OCI-LY3 (cell line): ENCODE measurements at regions not wholly inside any gene's neighbourhood (a gene's known extent, or its start where the extent isn't known, plus 50 kb on each side); places are given as distances from the start of the nearest gene placed in this dataset.

ENCODE experiments used
- H2AFZ ChIP-seq: fragments of 200-600, 300-600 bp; shearing (Covaris generic); 2 replicates; pipeline ENCODE4 v1.6.0; 2014; ENCODE audit warnings: antibody characterized with exemption, low read depth, low read length
- H3K27ac ChIP-seq: fragments of 200-600, 300-600 bp; sonication (generic); 2 replicates; pipeline ENCODE4 v1.5.1; 2014; ENCODE audit warnings: mild to moderate bottlenecking, low read length, moderate library complexity, mixed read lengths
- H3K27me3 ChIP-seq: fragments of 200-600, 300-600 bp; sonication (generic); 2 replicates; pipeline ENCODE4 v1.6.1; 2014; ENCODE audit warnings: low read depth, low read length, mixed read lengths
- H3K36me3 ChIP-seq: fragments of 200-600, 300-600 bp; sonication (generic); replicated peaks from 2 replicates; pipeline ENCODE3; 2014; ENCODE audit warnings: low read depth, low read length, mixed read lengths
- H3K4me1 ChIP-seq: fragments of 300-600, 200-600 bp; sonication (generic); 2 replicates; pipeline ENCODE4 v1.6.1; 2014; ENCODE audit warnings: low read length, mixed read lengths
- H3K4me2 ChIP-seq: fragments of 200-600, 300-600 bp; sonication (generic); 2 replicates; pipeline ENCODE4 v1.6.1; 2014; ENCODE audit warnings: low read length, mixed read lengths
- H3K4me3 ChIP-seq: fragments of 300-600, 200-600 bp; sonication (generic); 2 replicates; pipeline ENCODE4 v1.5.1; 2014; ENCODE audit warnings: antibody characterized with exemption, mild to moderate bottlenecking, low read length, moderate library complexity
- H3K79me2 ChIP-seq: fragments of 300-600, 200-600 bp; shearing (Covaris generic); 2 replicates; pipeline ENCODE4 v1.6.1; 2014; ENCODE audit warnings: mild to moderate bottlenecking, low read length, mixed read lengths
- H3K9ac ChIP-seq: fragments of 300-600, 200-600 bp; shearing (Covaris generic); 2 replicates; pipeline ENCODE4 v1.6.0; 2014; ENCODE audit warnings: mild to moderate bottlenecking, low read length, moderate library complexity
- H3K9me3 ChIP-seq: fragments of 200-600, 300-600 bp; shearing (Covaris generic); 2 replicates; pipeline ENCODE4 v1.6.1; 2014; ENCODE audit warnings: low read length, mixed read lengths; ENCODE audit not compliant: insufficient read depth
- H4K20me1 ChIP-seq: fragments of 200-600, 300-600 bp; sonication (generic); 2 replicates; pipeline ENCODE4 v1.6.1; 2016; ENCODE audit warnings: low read length, mixed read lengths; ENCODE audit not compliant: insufficient read depth
- EZH2phosphoT487 ChIP-seq: fragments of 200-600 bp; shearing (Covaris generic); IDR thresholded peaks from 2 replicates; pipeline ENCODE4 v1.6.1; 2018; ENCODE audit warnings: antibody characterized with exemption, mixed run types, low read depth
- TF ChIP-seq, protein P1 (sequence below): fragments of 200-600, 300-600 bp; sonication (generic); IDR thresholded peaks from 2 replicates; pipeline ENCODE4 v1.5.1; 2014; ENCODE audit warnings: antibody characterized with exemption, low read length, low read depth

DNA sequence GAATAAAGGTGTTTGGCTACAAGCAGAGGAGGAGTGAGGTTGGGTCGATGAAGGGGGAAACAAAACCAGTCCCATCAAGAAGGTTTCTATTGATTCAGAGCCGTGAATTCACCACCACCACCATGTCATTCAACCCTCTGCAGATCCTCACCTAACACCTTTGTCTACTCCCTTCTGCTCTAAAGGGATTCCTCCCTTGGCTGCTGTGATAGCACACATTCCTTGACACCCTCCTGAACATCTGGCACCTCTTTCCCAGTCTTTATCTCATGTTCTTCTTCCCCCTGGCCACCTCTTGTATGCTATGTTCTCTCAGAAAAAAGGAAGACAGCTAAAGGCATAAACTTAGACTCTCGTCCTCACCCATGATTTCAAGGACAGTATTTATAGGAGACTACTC is 318.0 kb downstream of the GPAM start:
- Histone ChIP-seq H3K4me3 (no peak overlapping the region), H3K4me2 (no peak overlapping the region), H3K9ac (no peak overlapping the region), H3K9me3 (no peaks in the 10 kb centered on the region), H3K79me2 (no peaks in the 10 kb centered on the region), H2AFZ (no peak overlapping the region), H3K4me1 (no peaks in the 10 kb centered on the region), H3K27ac (no peak overlapping the region), H4K20me1 (no peaks in the 10 kb centered on the region), H3K36me3 (no peaks in the 10 kb centered on the region), H3K27me3 (no peaks in the 10 kb centered on the region)
- TF ChIP-seq EZH2phosphoT487: no peak
- TF ChIP-seq, protein P1, sequence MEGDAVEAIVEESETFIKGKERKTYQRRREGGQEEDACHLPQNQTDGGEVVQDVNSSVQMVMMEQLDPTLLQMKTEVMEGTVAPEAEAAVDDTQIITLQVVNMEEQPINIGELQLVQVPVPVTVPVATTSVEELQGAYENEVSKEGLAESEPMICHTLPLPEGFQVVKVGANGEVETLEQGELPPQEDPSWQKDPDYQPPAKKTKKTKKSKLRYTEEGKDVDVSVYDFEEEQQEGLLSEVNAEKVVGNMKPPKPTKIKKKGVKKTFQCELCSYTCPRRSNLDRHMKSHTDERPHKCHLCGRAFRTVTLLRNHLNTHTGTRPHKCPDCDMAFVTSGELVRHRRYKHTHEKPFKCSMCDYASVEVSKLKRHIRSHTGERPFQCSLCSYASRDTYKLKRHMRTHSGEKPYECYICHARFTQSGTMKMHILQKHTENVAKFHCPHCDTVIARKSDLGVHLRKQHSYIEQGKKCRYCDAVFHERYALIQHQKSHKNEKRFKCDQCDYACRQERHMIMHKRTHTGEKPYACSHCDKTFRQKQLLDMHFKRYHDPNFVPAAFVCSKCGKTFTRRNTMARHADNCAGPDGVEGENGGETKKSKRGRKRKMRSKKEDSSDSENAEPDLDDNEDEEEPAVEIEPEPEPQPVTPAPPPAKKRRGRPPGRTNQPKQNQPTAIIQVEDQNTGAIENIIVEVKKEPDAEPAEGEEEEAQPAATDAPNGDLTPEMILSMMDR: no peak

DNA sequence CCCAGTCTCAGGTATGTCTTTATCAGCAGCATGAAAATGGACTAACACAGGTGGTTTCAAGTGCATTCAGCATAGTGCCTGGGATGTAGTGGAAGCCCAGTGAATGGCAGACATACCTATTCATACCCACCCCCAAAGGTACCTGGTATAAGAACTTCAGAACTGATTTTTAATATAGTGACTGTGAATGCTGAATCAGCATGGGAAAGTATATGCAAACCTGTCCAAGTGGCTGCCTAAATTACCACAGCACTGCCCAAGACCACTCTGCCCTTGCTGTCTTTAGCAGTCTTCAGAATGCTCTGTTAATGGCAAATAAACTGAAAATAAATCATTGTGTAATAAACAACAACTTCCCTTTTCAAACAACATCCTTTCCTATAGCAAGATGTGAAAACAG is 312.1 kb downstream of the GPAM start:
- Histone ChIP-seq H4K20me1 (no peaks in the 10 kb centered on the region), H3K79me2 (no peaks in the 10 kb centered on the region), H3K27ac (no peak overlapping the region), H3K27me3 (no peaks in the 10 kb centered on the region), H3K36me3 (no peaks in the 10 kb centered on the region), H3K4me1 (no peaks in the 10 kb centered on the region), H3K4me2 (no peak overlapping the region), H2AFZ (no peak overlapping the region), H3K4me3 (no peak overlapping the region), H3K9me3 (no peaks in the 10 kb centered on the region), H3K9ac (no peak overlapping the region)
- no peak for TF ChIP-seq EZH2phosphoT487
- TF ChIP-seq, protein P1: no peak

DNA sequence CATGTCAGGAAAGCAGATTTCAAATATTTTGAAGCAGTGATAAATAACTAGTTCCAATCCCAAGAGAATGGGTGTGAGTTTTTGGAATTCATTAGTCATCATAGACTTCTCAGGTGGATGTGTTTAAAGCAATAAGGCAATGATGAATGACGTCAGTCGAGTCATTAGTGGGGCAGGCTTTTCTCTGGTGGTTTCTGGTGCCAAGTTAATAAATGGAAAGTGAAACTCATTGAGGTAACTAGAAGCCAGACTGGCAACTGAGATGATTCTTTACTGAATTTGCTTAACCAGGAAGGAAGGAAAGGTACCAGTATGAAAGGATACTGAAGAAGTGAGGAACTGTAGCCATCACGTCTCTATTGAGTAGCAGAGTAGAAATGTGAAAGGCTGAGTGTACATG is 311.0 kb downstream of the GPAM start:
- TF ChIP-seq EZH2phosphoT487: no peak
- TF ChIP-seq, protein P1: no peak
- no peak overlapping the region for H3K4me2 ChIP-seq
- H3K4me1 ChIP-seq: no peaks in the 10 kb centered on the region
- no peak overlapping the region for H3K9ac ChIP-seq
- H2AFZ ChIP-seq: no peak overlapping the region
- no peaks in the 10 kb centered on the region for H4K20me1 ChIP-seq
- no peaks in the 10 kb centered on the region for H3K36me3 ChIP-seq
- H3K79me2 ChIP-seq: no peaks in the 10 kb centered on the region
- H3K27me3 ChIP-seq: no peaks in the 10 kb centered on the region
- H3K9me3 ChIP-seq: no peaks in the 10 kb centered on the region
- no peak overlapping the region for H3K27ac ChIP-seq
- H3K4me3 ChIP-seq: no peak overlapping the region

DNA sequence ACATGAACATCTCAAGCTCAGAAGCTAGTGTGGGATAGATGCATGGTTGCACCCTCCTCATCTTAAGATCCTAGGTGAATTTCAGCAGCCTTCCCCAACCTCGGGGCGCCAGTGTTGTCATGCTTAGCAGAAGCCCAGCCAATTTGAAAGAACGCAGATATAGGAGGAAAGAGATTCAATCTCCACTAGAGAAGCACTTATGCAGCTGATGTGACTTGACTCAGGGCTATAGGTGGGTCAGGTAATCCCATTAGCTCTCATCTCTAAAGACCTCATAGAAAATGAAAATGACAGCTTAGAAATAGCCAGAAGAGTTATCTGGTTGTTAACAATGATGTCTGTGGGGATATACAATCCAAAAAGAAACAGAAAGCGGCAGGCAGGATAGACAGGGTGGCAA is 310.5 kb downstream of the GPAM start:
- TF ChIP-seq EZH2phosphoT487: no peak
- TF ChIP-seq, protein P1: no peak
- no peaks in the 10 kb centered on the region for H3K27me3 ChIP-seq
- no peaks in the 10 kb centered on the region for H4K20me1 ChIP-seq
- no peak overlapping the region for H2AFZ ChIP-seq
- no peaks in the 10 kb centered on the region for H3K36me3 ChIP-seq
- H3K27ac ChIP-seq: no peak overlapping the region
- no peaks in the 10 kb centered on the region for H3K4me1 ChIP-seq
- no peak overlapping the region for H3K9ac ChIP-seq
- no peak overlapping the region for H3K4me3 ChIP-seq
- no peaks in the 10 kb centered on the region for H3K9me3 ChIP-seq
- H3K4me2 ChIP-seq: no peak overlapping the region
- H3K79me2 ChIP-seq: no peaks in the 10 kb centered on the region
